Cardiac fibroblast (primary cell): ENCODE measurements at regions not wholly inside any gene's neighbourhood (a gene's known extent, or its start where the extent isn't known, plus 50 kb on each side); places are given as distances from the start of the nearest gene placed in this dataset.
A peak's percentile ranks its signal among the peaks of the same experiment; 100 is the strongest.

Experiments
- DNase-seq, 2 donors: peaks; one replicate each; pipeline versions ENCODE4 v3.0.0 to v3.0.0-alpha.2; 2010; ENCODE audit warnings: low read depth in 2 of 2
- H3K4me3 ChIP-seq, 2 donors: replicated peaks in 1 of 2; 1 replicate in 1 of 2; 2 replicates in 1 of 2; pipeline ENCODE4 v1.5.1; 2011; ENCODE audit warnings: low read depth in 2 of 2, low read length in 2 of 2, mild to moderate bottlenecking in 2 of 2, moderate library complexity in 1 of 2
- CTCF ChIP-seq: IDR thresholded peaks from one replicate; pipeline ENCODE4 v1.5.1; 2011; ENCODE audit warnings: low read depth, mild to moderate bottlenecking, low read length, inconsistent platforms

GRCh38 chr2:144679942-144680341, 160.0 kb upstream of the ZEB2 start:
- no peak overlapping the region for H3K4me3 ChIP-seq
- no peak for TF ChIP-seq CTCF
- no peak for DNase-seq

DNA sequence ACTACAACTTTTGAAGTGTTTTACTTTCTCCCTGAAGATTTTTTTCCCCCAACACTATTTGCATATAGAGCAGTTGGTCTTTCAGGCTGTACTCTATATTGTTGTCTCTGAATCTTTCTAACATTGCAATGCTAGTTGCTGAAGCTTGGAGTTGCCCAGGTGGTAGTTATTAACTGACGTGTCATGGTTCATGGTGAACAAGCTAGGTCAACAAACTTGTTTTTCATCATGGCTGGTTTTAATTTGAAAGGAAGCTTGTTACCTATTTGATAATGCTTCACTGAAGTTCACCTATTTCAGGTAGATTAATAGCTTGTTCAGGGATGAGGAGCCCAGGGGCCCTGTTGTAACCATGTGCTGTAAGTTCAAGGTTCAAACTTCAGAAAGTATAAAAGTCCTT, 158.8 kb upstream of the ZEB2 start:
- no peak for TF ChIP-seq CTCF
- no peak for DNase-seq
- no peak overlapping the region for H3K4me3 ChIP-seq

DNA sequence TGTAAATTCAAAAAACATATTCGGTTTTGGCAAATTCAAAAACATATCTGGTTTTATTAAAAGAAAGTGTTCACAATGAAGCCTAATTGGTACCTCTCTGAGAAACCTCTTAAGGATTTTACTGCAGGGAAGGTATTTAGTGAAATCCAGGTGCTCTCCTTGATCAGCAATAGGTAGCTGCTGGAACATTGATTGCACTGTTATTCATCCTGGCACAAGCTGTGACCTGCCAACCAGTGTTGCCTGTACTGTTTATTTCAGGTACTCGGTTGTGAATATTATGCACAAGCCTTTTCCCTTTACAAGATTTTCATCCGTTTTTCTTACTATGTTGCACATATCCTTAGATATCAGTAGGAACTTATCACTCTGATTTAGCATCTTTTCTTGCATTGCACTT, 155.8 kb upstream of the ZEB2 start:
- no peak overlapping the region for H3K4me3 ChIP-seq
- no peak for DNase-seq
- no peak for TF ChIP-seq CTCF

DNA sequence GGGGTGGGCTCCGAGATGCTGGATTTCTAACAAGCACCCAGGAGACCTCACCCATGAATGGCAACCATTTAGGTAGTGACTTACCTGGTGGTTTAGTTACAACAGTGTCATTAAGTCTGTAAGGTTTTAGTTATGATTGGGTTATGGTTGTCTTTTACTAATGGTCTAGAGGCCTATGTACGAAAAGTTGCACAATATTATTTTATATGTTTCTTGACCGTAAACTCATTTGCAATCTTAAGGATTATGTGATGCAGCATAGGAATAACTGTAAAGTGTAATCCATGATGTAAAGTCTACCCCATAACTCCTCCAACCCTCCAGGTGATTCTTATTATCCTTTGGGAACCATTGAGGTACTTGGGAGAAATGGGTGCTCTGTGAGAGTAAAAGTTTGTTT, 155.4 kb upstream of the ZEB2 start:
- H3K4me3 ChIP-seq: no peak overlapping the region
- no peak for DNase-seq
- no peak for TF ChIP-seq CTCF

DNA sequence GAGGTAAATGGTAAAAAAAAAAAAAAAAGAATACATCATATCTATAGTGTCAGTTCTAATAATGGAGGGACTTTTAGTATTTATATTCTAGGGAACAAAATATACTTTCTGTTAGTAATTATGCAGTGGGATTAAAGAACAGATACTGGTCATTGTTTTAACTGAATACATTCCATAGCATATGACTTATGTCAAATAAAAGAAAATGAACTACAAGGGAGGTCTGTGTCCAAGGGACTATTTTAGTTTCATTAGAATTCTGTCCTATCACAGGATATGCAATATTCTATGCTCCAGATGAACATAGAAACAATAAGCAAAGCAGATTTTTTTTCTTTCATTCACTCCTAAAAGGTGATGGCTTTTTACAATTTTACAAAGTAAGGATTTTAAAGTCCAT, 154.2 kb upstream of the ZEB2 start:
- H3K4me3 ChIP-seq: no peak overlapping the region
- no peak for DNase-seq
- no peak for TF ChIP-seq CTCF

DNA sequence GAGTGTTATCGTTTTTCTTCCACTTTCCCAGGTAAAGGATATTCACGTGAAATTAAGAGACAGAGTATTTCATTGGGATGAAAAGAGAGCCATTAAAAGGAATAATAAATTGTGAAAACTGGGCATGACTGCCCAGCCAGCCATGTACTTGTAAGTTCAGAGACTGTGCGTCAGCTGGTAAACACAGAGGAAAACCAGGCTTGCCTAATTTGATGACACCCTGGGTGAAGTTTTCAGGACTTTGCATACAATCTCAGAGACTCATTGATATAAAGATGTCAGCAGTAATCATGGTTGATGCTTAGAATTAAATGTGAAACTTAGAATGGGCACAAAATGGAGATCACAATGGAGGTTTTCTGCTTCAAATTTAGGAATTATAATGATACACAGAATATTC, 153.5 kb upstream of the ZEB2 start:
- TF ChIP-seq CTCF: no peak
- H3K4me3 ChIP-seq: no peak overlapping the region
- no peak for DNase-seq

GRCh38 chr2:144671695-144672455, 152.0 kb upstream of the ZEB2 start:
- DNase-seq: peak in 1 of 2 donors; percentile 28
- TF ChIP-seq CTCF: no peak
- H3K4me3 ChIP-seq: no peak overlapping the region
